GM18858 (cell line): ENCODE measurements at regions not wholly inside any gene's neighbourhood (a gene's known extent, or its start where the extent isn't known, plus 50 kb on each side); places are given as distances from the start of the nearest gene placed in this dataset.

Source experiments
- ATAC-seq: cut with Tn5 transposase; IDR thresholded peaks from one replicate; pipeline ENCODE4 v1.9.1; 2021; ENCODE audit not compliant: unreplicated experiment

DNA sequence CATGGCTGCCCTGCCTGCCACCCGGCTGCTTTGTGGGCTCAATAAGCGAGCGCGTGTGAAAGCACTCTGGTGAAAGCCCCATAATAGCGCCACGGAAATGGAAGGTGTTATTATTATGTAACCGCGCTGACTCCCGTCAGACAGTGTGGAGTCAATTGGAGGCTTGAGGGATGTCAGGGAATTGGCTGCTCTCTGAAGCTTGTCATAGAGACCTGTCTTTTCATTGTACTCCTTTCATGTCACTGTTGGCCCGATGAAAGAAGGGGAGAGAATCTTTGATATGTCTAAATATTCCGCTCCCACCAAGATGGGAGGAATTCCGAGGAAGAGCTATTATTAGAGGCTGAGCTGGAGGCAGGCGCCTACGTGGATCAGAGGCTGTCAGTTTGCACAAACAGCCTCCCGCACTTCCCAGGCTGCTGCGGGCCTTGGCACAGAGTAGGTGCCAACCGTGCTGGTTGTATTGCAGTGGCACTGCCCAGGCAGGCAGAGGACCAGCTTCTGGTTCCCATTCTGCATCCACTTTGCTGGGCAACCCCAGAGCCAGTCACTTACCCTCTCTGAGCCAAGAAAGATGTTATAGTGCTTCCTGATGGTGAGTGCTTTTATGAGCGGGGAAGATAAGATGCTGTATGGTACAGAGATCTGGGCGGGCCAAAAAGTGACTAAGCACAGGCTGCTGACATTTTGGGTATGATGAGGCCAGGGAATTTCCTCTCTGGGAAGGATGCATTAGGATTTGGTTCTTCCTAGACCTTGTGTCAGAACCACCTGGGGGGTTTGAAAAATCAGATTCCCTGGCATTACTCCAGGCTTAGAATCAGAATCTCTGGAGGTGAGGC, 151.4 kb downstream of the RPS24 start:
- ATAC-seq: no peak

DNA sequence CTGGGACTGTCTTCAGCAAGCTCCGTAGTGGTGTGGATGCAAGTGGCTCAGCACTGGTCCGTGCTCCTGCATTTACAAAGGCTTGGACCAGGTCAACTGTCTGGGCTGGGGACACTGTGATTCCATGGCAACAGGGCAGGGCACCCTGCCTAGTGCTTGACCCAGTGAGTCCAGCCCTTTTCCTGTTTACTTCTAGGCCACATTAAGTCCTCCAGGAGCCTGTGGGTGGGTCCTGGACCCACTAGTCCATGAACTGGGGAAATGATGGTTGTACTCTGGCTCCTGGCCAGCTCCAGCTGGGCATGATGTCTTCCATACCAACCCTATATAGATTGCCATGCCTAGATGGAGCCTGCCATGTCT, 152.0 kb downstream of the RPS24 start:
- no peak for ATAC-seq

DNA sequence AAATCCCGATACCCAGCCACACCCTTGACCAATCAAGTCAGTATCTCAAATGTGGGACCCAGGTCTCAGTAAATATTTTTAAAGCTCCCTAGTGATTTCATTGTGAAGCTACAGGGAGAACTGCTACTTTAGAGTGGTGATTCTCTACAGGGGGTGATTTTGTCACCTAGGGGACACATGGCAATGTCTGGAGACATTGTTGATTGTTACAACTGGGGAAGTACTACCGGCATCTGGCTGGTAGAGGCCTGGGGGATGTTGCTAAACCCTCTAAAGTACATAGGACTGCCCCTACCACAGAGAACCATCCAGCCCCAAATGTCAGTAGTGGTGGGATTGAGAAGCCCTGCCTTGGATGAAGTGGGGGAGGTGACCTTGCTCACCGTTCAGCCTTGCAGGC, 152.9 kb downstream of the RPS24 start:
- no peak for ATAC-seq

DNA sequence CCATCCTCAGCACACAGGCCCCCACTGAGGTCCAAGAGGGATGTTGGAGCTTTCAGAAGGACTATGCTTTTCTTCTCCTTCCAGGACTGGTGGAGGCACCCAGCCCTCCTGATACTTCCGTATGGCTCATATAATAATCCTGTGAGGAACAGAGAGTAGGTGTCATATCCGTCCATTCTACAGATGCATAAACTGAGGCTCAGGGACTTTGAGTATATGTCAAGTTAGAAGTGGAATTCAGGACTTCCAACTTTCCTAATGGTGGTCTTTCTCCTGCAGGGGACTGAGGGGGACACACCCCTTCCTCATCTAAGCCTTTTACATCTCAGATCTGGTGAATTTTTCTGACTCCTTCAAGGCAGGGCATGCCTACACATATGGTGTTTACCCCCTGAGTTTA, 153.7 kb downstream of the RPS24 start:
- no peak for ATAC-seq

DNA sequence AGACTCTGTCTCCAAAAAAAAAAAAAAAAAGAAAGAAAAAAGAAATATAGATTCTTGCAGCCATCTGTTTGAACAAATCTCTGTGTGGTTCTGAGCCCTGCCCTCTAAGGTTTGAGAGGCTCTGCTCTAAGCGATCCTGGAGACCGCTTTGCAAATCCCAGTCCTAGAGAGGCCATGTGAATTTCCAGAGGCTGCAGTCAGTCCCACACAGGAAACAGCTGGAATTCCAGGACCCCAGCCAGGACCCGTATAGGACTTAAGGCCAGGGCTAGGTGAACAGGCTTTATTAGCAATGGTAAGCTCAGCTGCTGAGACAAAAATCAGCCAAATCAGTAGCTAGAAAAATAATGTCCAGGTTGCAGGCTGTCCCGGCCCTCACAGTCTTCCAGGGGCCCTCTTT, 154.8 kb downstream of the RPS24 start:
- no peak for ATAC-seq

DNA sequence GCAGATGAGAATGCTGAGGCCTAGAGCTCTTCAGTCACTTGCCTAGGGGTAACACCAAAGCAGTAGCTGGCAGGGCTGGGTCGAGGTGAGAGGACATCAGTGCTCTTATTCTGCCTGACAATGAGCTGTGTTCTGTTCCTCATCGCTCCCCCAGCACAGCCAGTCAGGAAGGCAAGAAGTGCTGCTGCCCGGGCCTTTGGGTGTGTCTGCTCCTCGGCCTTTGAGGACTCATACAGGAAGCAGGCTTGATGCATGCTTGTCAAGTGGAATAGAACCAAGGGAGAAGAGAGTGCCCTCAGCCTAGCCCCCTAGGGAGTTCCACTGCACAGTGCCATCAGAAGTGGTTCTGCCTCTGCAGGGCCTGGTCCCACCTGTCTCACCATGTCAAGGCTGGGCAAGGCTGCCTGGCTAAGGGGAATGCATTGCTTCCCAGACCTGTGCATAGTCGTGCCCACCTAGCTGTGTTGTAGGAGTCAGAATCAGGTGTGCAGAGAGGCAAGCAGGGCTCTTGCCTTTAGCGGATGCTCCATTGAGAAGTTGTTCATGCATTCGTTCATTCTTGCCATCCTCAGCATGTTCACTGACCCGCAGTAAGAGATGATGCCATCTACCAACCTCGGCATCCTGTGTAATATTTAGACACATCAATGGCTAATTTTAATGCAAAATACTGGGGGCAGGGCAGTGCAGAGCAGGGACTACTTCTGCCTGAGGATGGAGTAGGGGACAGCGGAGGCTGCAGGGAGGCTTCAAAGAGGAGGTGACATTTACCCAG, 156.6 kb downstream of the RPS24 start:
- ATAC-seq: no peak

DNA sequence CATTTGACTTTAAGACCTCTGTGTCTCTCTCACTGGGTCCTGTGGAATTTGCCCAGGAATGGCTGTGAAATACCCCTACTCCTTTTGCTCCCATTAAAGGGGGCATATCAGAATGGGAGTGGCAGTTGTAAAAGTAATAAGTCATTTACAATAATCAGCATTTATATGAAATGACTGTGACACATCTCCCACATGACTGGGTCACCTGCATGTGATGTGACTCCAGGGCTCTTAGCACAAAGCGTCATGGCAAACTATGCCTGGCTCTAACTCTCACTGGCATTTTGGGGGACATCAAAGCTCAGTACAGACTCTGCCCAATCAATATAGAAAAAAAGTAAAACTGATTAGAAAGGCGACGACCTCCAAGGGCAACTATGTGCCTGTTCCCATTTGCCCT, 157.6 kb downstream of the RPS24 start:
- ATAC-seq: no peak

DNA sequence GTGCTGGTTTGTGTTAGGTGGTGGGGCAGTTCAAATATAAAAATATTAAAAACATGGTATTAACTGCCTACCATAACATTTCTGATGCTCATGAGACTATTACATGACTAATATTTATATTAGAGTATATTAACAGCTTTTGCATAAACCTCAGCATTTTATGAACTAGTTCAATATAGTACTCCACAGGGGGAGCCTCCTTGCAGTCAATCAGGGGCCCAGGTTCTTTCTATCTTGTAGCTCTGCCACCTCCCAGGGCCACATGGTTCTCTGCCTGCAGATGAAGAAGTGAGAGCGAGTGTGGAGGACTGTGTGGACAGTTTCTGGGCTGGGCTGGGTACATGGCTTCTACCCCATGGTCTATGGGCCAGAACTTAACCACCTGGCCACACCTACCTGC, 159.5 kb downstream of the RPS24 start:
- ATAC-seq: no peak

DNA sequence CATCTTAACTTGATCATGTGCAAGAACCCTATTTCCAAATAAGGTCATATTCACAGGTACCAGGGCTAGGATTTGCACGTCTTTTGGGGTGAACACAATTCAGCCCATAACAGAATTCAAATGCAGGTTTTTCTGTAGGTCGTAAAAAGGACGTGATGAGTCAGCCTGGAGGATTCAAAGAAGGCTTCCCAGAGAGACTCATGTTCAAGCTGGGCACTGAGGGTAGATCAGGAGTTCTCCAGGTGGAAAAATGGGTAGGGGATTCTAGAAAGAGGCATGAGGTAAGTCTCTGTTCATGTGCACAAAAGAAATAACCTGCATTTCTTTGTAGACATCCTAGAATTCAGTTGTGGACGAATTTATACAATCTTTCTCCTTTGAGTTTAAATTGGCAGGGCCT, 160.4 kb downstream of the RPS24 start:
- ATAC-seq: no peak

DNA sequence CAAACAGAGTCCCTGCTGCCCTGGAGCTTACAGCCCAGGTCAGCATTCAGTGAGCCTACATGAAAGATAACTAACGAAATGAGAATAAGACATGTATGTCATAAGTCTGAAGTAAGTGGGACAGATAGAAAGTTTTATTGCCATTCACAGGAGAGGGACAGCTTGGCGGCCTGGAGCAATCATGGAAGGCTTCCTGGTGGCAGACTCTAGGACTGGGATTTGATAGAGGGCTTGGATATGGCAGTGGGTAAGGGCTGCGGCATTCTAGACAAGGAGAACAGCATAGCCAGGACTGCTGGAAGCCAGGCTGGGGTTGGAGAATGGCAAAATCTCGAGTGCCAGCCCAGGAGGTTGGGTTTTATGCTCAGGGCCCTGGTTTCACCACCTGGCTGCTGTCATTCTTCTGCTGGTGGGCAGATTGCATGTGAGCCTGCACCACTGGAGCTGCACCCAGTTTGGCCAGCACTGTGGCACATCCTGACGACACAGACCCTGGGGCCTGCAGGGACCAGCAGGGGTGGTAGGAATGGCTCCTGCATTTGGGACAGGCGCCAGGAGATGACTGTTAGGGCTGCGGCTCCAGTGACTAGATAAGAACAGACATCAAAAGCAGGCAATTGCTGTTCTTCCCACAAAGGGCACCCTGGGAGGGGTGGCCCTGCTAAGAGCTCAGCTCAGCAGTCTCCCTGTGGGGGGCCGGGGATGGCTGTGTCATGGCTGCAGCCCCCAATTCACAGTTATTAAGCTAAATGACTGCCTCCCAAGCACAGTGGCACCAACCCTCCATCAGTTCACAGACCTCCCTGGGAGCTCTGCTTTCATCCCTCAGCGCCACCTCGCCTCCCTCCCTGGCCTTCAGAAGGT, 161.1 kb downstream of the RPS24 start:
- no peak for ATAC-seq

DNA sequence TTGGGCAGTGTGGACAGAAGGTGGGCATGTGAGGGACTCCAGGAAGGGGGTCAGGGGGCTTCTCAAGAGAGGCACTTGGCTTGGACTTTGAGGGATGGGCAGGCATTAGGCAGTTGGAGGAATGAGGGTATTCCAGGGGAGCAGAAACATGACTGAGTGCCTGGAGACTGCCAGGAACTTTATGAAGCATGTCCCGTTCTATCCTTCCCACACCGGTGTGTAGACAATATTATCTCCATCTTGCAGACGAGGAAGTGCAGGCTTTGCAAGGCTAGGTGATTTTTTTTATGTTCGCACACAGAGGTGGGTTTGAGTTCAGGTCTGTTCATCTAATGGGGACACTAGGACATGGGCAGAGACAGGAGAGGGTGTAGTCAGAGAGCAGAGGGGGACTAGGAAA, 162.7 kb downstream of the RPS24 start:
- ATAC-seq: no peak

DNA sequence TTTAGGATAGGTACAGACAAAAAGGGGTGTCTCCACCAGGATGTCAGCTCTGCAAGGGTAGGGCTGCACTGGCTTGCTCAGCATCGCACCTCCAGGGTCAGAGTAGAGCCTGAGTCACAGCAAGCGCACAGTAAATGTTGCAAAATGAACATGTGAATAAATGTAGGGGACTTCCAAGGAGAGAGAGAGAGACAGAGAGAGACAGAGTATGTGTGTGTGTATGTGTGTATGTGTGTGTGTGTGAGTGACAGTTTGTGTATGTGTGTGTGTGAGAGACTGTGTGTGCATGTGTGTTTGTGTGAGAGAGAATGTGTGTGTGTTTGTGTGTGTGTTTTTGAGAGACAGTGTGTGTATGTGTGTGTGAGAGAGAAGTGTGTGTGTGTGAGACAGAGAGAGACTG, 163.3 kb downstream of the RPS24 start:
- ATAC-seq: no peak

DNA sequence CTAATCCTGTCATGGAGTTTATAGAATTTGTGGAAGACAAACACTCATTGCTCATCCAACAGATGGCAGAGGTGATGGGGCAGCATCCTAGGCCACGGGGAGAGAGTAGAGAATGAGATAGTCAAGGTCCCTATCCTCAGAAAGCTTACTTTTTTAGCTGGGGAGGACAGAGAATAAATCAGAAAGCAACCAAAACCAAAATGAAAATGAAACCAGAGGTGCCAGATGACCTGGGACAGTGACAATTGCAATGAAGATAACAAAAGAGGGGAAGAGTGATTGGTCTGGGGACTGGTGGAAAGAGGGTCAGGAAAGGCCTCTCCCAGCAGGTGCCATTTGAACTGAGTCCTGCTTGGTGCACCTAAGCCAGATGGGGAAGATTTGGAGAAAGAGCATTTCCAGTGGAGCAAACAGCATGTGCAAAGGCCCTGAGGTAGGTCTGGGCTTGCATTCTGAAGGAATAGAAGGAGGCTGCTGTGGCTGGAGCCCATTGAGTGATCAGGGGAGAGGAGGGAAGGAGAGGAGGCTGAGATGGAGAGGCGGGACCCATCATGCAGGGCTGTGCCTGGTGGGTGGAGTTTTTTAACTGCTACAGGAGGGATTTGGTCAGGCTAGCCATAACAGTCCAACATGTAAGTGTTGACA, 164.1 kb downstream of the RPS24 start:
- ATAC-seq: no peak

DNA sequence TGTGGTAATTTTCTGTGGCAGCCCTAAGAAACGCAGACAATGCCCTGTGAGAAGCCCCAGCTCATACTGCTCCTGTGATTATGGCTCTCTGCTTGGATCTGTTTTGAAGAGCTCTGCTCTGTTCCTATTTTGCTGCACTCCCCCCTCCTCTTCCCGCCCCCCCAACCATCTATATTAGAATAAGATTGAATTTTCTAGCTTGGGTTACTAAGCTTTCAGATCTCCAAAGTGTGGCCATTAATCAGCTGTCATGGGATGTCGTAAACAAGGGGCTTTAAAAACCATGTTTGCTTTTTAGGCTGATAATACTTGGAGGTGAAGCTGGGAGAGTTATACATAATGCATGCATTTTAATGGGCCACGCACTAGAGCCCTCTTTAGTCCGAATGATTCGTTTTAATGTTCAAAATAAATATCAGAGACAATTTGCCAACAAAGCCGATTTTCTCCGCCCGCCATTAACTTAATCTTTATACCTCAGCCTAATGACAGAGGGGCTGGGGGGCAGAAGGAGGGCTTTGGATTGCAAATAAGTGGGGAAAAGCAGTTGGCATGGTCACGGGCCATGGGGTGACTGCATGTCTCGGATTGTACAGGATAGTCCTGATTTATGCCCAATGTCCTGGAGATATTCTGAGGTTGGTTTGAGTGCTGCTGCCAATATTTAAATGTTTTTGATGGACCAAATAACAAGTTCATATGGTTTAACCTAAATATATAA, 165.5 kb downstream of the RPS24 start:
- no peak for ATAC-seq

DNA sequence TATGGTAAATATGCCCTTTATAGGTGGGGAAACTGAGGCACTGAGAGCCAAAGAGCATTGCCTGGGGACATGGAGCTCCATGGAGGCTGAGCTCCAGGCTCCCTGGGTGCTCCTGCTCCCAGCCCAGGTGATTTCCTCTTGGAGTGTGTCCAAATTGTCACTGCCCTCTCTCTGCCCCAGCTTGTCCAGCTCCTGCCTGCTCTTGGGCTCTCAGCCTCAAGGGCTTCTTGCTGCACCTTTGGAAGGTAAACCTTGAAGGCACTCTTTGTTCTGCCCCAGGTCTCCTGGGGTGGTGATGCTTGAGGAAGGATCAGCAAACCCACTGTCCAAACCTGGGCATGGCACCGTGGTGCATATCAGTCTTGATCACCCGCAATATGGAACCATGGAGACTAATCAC, 166.1 kb downstream of the RPS24 start:
- ATAC-seq: no peak

DNA sequence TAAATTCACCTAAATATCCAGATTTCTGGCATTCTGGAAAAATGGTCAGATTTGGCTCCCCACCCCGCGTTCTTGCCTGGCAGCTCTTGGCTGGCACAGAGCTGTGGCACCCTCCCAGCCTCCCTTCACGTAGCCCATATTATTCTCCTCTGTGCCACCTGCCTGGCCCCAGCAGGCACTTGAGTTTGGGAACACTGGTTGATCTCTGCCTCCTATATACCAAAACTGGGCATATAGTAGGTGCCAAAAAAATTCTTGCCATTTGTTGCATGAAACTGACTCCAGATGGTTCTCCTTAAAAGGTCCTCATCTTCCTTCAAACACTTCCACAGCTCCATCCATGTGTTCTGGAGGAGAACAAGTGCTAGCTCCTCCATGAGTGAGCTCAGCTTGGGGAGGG, 167.0 kb downstream of the RPS24 start:
- ATAC-seq: no peak

DNA sequence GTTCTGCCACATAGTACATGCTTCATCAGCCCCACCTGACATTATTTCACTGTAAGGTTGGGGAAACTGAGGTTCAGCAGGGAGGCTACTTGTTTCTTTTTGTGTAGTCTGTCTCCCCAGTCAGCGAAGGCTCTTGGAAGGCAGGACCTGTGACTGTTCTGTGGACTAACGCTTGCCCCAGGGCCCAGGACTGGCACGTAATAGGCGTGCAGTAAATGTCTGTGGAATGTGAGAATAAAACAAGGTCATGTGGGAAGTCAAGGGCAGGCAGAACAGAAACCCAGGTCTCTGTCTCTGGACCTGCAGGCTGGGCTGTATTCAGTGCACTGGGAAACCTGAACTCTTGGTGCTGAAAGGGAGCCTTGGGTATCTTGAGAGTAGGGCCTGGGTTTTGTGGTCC, 168.7 kb downstream of the RPS24 start:
- ATAC-seq: no peak

DNA sequence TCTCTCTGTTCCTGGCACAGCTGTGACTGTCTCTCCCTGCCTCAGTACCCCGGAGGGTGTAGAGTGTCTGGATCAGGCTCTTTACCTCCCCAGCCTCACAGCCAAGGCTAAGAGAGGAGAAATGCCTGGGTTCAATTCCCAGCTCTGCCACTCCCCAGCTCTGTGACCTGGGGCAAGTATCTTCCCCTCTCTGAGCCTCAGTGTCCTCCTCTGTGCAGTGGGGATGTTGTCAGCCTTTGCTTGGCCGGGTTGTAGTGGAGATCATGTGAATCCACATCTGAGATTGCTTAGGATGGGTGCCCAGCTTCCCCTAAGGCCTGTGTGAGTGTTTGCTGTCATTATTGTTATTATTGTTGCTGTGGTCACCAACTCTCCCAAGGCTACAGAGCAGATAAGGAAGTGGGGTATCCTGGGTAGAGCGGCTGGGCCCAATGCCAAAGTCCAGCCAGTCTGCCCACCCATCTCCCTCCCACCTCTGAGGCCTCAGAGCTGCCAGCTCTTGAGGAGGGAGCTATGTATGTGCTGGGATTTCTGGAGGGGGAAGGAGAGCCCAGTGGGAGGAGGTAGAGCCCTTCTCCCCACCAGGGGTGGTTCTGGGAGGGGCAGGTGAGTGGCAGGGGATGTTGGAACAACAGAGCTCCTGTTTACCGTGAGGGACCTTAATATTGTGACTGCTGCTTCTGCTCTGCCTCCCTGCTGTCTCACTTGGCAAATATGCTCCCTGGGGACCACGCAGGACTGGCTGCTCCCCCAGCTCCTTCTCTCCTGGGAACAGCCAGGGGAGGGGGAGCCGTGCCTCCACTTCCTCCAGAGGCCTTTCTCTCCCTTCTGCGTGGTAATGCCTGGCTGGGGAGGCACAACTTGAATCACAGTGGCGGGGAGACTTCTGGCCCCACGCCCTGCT, 170.5 kb downstream of the RPS24 start:
- ATAC-seq: no peak

DNA sequence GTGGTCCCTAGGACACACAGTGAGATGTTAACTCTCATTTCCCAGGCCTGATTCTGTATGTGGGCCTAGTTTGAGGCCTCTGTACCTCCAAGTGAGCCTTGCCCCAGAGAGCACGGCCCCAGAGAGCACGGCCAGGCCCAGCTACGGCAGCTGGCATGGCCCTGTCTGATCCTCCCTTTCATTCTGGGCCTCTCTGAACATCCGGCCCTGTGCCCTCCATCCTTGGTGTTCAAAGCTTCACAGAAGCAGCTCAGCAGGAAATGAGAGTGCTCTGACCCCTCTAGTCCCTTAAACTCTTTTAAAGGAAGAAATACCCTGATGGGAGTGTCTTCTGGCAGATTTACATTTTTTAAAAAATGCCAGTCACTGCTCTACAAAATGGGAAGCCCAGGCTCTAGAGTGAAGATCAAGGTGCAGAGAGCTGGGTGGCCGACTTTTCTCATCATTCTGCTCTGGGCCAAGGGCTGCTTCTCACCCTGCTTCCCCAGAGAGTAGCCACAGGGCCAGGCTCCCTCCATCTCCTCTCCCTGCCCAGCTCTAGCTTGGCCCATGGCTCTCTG, 171.9 kb downstream of the RPS24 start:
- no peak for ATAC-seq
